GM12873 (cell line): ENCODE measurements at regions not wholly inside any gene's neighbourhood (a gene's known extent, or its start where the extent isn't known, plus 50 kb on each side); places are given as distances from the start of the nearest gene placed in this dataset.

Source experiments
- CTCF ChIP-seq: IDR thresholded peaks from 2 replicates; pipeline ENCODE4 v1.5.1; 2012; ENCODE audit warnings: low read depth, mild to moderate bottlenecking, moderate library complexity, low read length, control low read depth; ENCODE audit not compliant: insufficient read depth; ENCODE audit errors: missing control alignments

GRCh38 chr12:68474467-68475204, 136.1 kb upstream of the RAP1B start:
- TF ChIP-seq CTCF = no peak

- TF ChIP-seq CTCF = no peak
Observed at GRCh38 chr12:68476794-68477193, 133.9 kb upstream of the RAP1B start.

GRCh38 chr12:68477261-68477772, 133.4 kb upstream of the RAP1B start:
- no peak for TF ChIP-seq CTCF

GRCh38 chr12:68477906-68478305, 132.8 kb upstream of the RAP1B start:
- TF ChIP-seq CTCF = no peak

- TF ChIP-seq CTCF = no peak
Observed at GRCh38 chr12:68478516-68479260, 132.0 kb upstream of the RAP1B start.

- no peak for TF ChIP-seq CTCF
Observed at GRCh38 chr12:68479261-68479895, 131.3 kb upstream of the RAP1B start.

GRCh38 chr12:68479896-68480291, 130.8 kb upstream of the RAP1B start:
- no peak for TF ChIP-seq CTCF
